GM19043 (cell line): ENCODE measurements at regions not wholly inside any gene's neighbourhood (a gene's known extent, or its start where the extent isn't known, plus 50 kb on each side); places are given as distances from the start of the nearest gene placed in this dataset.
A peak's percentile ranks its signal among the peaks of the same experiment; 100 is the strongest.
"Not testable (repeated sequence)": the region's sequence is repeated elsewhere in the genome, so short reads cannot be mapped to it uniquely, and the experiment has no call there.

Source experiments
- ATAC-seq: cut with Tn5 transposase; IDR thresholded peaks from one replicate; pipeline ENCODE4 v1.9.1; 2021; ENCODE audit warnings: low read depth; ENCODE audit not compliant: unreplicated experiment

GRCh38 chr1:8120693-8121260 is 94.7 kb upstream of the ERRFI1 start:
- ATAC-seq, result no peak

GRCh38 chr1:8118736-8119135 is 92.6 kb upstream of the ERRFI1 start:
- not testable (repeated sequence) for ATAC-seq

- no peak for ATAC-seq
Measured at GRCh38 chr1:8118031-8118451, 91.9 kb upstream of the ERRFI1 start.

DNA sequence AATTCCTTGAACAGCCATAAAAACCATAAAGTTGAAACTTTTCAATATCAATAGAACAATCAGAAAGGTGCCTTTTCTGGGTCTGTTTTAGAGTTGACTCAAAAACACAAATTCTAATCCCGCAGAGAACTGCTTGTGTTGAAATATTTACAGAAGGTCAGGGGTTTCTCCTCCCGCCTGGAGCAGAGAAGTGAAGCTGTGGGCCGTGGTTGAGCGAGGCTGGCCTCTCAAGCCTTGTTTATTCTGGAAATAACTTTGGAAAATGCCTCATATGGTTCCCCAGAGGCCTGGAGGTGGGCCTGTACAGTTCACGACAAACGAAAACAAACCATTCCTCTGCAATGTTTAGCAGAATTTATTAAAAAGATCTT is 90.8 kb upstream of the ERRFI1 start:
- no peak for ATAC-seq

DNA sequence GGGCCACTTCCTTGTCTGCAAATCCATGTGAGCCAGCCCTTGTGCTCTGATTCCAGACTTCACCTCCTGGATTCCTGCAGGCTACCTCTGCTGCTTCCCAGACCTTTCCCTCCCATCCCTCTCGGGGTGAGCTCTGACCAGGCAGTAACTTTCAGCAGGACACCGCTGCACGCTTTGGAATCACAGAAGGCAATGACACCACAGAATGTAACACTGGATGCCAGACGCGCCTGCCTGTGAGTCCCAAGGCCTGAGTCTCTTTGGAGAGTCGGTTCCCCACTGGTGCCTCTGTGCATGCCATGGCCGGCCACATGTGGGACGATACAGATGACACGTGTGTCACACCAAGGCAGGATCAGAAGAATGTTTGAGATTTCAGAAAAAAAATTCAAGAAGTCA is 89.7 kb upstream of the ERRFI1 start:
- ATAC-seq, result no peak

GRCh38 chr1:8115031-8115768 is 89.1 kb upstream of the ERRFI1 start:
- ATAC-seq, result no peak

DNA sequence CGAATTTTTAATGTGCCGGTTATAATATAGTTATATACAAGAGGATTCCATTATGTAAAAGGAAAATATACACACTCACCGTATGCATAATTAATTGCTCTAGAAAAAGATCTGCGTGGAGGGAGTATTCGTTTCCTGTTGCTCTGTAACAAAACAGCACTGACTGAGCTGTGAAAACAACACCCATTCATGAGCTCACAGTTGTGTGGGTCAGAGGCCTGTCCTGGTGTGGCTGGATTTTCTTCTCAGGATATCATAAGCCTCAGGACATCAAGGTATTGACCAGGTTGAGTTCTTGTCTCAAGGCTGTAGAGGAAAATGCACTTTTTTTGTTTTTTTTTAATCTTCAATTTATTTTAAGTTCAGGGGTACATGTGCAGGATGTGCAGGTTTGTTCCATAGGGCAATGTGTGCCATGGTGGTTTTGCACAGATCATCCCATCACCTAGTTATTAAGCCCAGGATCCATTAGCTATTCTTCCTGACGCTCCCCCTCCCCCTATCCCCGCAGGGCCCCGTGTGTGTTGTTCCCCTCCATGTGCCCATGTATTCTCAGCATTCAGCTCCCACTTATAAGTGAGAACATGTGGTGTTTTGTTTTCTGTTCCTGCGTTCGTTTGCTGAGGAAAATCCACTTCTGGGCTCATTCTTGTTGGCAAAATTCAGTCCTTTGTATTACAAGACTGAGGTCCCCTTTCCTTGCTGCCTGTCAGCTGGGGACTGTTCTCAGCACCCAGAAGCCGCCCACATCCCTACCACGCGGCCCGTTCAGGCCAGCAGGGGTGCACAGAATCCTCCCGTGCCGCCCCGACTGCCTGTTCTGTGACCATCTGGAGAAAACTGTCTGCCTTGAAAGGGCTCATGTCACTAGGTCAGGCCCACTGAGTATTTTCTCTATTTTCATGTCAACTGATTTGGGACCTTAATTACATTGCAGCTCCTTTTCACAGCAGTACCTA is 87.4 kb upstream of the ERRFI1 start:
- ATAC-seq, result no peak

DNA sequence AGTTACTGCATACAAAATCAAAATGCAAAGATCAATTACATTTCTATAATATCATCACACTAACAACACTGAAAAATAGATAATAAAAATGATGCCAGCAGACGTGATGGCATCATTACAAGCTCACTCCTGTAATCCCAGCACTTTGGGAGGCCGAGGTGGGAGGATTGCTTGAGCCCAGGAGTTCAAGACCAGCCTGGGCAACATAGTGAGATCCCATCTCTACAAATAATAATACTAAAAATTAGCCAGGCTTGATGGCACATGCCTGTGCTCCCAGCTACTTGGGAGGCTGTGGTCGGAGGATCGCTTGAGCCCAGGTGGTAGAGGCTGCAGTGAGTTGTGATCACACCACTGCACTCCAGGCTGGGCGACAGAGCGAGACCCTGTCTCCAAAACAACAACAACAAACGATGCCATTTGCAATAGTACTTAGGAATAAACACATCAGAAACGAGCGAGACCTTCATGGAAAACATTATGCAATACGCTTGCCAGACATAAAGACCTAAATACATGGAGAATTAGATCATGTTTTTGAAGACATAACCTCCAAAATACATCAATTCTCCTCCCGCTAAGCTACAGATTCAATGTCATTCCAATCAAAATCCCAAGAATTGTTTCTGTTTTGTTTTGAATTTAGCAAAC is 86.6 kb upstream of the ERRFI1 start:
- ATAC-seq, result no peak

- no peak for ATAC-seq
Measured at GRCh38 chr1:8111560-8111959, 85.5 kb upstream of the ERRFI1 start.

- no peak for ATAC-seq
Measured at GRCh38 chr1:8109216-8109615, 83.1 kb upstream of the ERRFI1 start.

DNA sequence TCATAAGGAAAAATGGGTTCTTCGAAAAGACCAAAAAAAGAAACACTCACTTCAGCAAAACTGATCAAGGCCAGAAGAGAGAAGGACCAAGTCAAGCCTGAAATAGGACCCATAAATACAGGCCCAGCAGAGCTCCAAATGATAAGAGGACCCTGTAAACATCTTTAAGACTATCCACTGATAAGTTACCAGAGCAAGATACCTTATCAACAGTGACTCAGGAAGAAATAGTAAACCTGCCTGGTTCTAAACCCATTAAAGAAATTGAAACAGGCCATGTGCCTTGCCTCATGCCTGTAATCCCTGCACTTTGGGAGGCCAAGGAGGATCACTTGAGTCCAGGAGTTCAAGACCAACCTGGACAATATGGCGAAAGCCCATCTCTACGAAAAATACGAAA is 81.8 kb upstream of the ERRFI1 start:
- ATAC-seq, result no peak

DNA sequence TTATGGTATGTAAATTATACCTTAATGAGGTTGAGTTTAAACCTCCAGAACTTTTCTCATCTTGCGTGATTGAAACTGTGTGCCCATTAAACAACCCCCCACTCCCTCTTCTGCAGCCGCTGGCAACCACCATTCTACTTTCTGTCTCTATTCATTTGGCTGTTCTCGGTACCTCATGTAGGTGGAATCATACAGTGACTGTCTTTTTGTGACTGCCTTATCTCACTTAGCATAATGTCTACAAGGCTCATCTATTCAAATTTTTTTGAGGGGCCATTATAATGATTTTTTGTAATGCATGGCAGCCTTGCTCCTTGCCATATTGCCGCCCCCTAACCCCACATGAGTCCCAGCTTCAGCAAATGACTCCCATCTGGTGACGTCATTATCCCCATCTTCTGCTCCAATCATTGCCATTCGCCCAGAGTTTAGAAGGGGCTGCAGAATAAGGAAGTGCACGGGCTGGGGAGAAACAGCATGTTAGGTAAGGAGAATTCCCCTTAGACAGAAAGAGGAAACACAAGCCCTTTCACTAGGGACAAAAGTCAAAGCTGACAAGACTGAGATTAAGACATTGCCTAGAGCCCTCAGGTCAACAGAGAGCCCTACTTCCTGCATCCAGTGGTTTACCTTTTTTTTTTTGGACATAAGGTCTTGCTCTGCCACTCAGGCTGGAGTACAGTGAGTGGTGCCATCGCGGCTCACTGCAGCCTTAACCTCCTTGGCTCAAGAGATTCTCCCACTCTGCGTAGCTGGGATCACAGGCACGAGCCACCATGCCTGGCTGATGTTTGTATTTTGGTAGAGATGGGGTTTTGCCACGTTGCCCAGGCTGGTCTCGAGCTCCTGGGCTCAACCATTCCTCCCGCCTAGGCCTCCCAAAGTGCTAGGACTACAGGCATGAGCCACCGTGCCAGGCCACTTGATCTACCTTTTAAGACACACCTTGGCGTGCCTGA is 78.4 kb upstream of the ERRFI1 start:
- no peak for ATAC-seq

DNA sequence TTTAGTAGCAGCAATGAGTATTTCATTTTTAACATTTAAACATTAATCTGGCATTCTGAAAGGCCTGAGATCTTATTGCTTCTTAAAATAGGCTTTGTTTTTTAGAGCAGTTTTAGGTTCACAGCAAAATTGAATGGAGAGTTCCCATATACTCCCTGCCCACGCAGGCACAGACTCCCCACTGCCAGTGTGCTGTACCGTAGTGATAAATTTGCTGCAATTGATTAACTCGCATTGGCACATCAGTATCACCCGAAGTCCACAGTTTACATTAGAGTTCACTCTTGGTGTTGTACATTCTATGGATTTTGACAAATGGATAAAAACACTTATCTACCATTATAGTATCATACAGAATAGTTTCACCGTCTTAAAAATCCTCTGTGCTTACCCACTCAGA is 71.8 kb upstream of the ERRFI1 start:
- ATAC-seq, result no peak

DNA sequence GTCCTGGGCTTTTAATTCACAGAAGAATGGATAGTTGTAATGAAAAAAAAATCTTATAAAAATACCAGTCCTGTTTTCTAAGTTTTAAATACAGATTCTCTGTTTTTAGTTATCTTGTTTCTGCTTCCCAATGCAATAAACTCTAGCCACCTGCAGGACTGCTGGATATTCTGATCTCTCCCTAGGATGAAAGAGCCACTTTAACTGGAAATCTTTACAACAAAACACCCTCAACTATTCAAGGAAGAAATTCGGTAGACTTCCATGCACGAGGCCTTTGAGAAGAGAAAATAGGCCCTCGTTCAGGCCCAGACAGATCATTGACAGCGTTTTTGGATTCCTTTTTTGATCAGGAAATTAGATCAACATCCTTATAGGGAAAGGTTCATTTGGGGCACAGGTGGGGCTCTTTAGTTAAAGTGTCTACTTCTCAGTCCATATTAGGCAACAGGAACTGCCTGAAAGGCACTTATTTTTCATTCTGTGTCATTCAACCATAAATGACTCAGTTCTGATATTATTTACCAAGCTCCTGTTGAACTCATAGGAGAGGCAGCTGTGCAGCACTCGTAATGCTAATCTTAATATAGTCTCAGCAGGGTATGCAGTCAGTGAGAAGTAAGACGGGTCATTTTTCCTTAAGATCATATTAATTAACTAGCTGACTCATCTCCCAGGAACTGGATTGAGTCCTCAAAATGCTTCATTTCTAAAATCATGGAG is 71.1 kb upstream of the ERRFI1 start:
- peak; percentile 82 for ATAC-seq

DNA sequence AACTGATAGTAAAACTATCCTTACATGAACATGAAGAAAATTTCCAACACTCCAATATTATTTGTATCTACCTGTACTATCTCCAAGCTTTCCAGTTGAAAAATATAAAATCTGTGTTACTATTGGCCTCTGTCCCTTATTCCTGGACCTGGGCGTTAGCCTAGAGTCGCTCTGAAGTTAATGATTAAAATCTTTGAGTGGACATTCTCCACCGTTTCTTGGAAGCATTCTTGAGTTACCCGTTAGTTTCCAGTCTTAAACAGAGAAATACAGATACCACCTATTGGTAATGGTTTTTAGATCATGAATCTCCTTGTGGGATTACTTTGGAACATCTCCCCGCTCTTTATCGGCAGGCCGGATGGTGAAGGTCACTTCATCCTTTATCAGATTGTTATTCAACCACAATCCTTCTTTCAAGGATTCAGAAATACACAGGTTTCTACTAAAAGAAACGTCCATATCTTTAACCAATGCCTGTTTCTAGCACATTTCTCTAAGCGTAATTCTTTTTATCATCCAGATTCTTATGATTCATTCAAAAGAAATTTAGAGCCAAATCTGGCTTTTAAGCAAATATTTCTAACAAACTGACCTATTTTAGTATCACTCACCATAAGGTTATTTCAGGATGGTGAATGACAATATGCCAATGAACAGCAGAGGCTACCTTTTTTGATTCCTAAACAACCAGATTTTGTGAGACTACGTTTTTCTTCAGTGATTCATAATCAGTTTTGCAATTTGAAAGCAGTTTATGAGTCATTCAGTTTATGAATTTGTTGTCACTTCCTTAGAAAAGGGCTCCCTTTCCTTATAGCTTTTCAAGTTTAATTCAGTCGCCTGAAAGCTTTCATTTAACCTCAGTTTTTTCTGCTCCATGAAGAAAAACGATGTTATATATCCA is 70.2 kb upstream of the ERRFI1 start:
- ATAC-seq, result no peak

- ATAC-seq, result no peak
Measured at GRCh38 chr1:8095584-8095983, 69.5 kb upstream of the ERRFI1 start.

DNA sequence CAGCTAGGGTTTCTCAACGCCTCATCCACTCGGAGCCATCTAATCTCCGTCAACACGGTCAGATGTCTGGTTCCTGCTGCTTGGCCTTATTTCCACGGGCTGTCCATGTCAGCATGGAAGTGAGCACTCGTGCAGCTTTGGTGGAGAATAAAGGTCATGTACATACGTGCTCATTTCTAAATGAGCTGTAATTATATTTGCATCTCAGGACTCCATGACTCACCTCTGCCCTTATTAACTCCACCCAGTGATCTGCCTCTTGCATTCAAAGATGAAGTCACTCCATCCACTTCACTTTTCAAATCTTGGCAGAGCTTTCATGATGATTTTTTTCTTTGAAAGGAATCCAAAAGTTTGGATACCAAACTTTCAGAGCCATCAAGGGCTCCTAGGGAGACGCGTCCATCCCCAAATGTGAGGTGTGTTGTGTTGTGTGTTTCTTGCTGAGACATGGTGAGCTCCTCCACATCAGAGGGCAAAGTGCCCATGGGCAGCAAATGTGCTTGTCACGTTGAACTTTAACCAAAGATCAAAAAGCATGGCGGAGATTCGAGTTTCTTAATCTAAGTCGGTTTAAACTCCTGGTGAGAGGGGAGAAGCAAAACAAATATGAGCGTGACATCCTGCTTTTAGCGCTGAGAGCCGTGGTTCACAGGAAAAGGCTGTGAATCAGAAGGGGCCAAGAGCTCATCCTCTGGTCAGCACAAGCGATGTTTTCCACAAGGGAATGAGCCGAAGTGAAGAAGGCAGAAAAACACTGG is 68.6 kb upstream of the ERRFI1 start:
- ATAC-seq, result no peak
